Activated CD4-positive, alpha-beta memory T cell treated with anti-CD3 and anti-CD28 coated beads, Interleukin-2, amount 10 ng/mL, durations not matched to agents 7 days and 5 days (primary cell): ENCODE measurements at regions not wholly inside any gene's neighbourhood (a gene's known extent, or its start where the extent isn't known, plus 50 kb on each side); places are given as distances from the start of the nearest gene placed in this dataset.

ENCODE experiments used
- CTCF ChIA-PET: fragments of 350-600 bp; sonication (Branson Sonifier 250); formaldehyde crosslinking; loops from one replicate; lab custom pipeline; 2021; ENCODE audit warnings: antibody characterized with exemption, inconsistent platforms; lab: Charles Lee
- POLR2A ChIA-PET: fragments of 350-600 bp; sonication (Branson Sonifier 250); formaldehyde crosslinking; loops from one replicate; lab custom pipeline; 2021; ENCODE audit warnings: antibody characterized with exemption; lab: Charles Lee
- DNase-seq: peaks from one replicate; pipeline ENCODE4 v3.0.0-alpha.2; 2020
- H3K27ac Mint-ChIP-seq: one replicate; pipeline ENCODE4 v1.8.0; 2021; ENCODE audit warnings: mild to moderate bottlenecking, mixed read lengths
- H3K27me3 Mint-ChIP-seq: one replicate; pipeline ENCODE4 v1.8.0; 2021; ENCODE audit warnings: mixed read lengths
- H3K36me3 Mint-ChIP-seq: one replicate; pipeline ENCODE4 v1.8.0; 2021; ENCODE audit warnings: low read depth, mixed read lengths
- H3K4me1 Mint-ChIP-seq: one replicate; pipeline ENCODE4 v1.8.0; 2021; ENCODE audit warnings: mixed read lengths
- H3K4me3 Mint-ChIP-seq: one replicate; pipeline ENCODE4 v1.8.0; 2021; ENCODE audit warnings: mild to moderate bottlenecking, mixed read lengths
- H3K9me3 Mint-ChIP-seq: one replicate; pipeline ENCODE4 v1.8.0; 2021; ENCODE audit warnings: mixed read lengths

- Mint-ChIP-seq H3K9me3 (peaks cover 1% of the 10 kb centered on the region), H3K36me3 (no peaks in the 10 kb centered on the region), H3K27ac (no peak overlapping the region), H3K4me1 (no peaks in the 10 kb centered on the region), H3K27me3 (no peaks in the 10 kb centered on the region), H3K4me3 (no peak overlapping the region)
- ChIA-PET CTCF (no interaction called here), POLR2A (no interaction called here)
- DNase-seq: no peak
Measured at GRCh38 chr4:131084997-131085396, 1989.0 kb downstream of the C4orf33 start.

DNA sequence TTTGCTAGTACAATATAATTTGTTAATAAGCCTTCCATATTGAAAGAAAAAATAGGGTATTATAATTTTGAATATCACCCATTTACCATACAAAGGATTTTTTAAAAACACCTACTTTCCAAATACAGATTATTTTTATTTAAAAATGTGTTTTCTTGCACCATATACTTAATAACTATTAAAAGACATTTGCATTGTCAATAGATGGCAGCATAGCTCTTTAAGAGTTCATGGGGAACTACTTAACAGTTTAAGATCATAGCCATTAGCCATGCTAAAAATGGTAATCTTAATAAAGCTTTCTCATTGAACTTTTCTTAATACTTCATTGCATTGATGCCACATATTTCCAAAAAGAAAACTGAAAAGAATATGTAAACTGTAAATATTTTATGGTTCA is 1995.9 kb downstream of the C4orf33 start:
- Mint-ChIP-seq H3K9me3 (peaks cover 1% of the 10 kb centered on the region), H3K4me1 (no peaks in the 10 kb centered on the region), H3K36me3 (no peaks in the 10 kb centered on the region), H3K27ac (no peak overlapping the region), H3K4me3 (no peak overlapping the region), H3K27me3 (no peaks in the 10 kb centered on the region)
- ChIA-PET CTCF (no interaction called here), POLR2A (no interaction called here)
- DNase-seq: no peak

- peaks cover 1% of the 10 kb centered on the region for H3K9me3 Mint-ChIP-seq
- H3K4me3 Mint-ChIP-seq: no peak overlapping the region
- no peak overlapping the region for H3K27ac Mint-ChIP-seq
- DNase-seq: no peak
- no peaks in the 10 kb centered on the region for H3K4me1 Mint-ChIP-seq
- no peaks in the 10 kb centered on the region for H3K36me3 Mint-ChIP-seq
- ChIA-PET CTCF (no interaction called here), POLR2A (no interaction called here)
- H3K27me3 Mint-ChIP-seq: no peaks in the 10 kb centered on the region
Measured at GRCh38 chr4:131093303-131093702, 1997.4 kb downstream of the C4orf33 start.

DNA sequence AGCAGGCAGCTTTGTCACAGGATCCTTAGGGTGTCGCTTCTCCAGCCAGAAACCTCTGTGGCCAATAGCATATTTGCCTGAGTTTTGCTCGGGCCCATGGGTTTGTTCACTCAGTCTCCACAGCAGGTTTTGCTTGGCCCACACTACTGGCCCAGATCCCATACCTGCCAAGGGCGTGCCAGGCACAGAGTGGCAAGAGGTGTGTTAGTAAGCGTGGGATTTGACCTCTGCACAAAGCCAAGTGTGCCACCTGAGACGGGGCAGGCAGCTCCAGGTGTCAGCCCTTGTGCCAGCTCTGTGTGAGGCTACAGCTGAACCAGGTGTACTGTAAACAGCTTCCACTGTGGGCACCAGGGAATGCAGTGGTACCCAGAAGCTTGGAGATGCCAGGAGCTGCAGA is 2003.0 kb downstream of the C4orf33 start:
- Mint-ChIP-seq H3K4me1 (no peaks in the 10 kb centered on the region), H3K4me3 (no peak overlapping the region), H3K36me3 (no peaks in the 10 kb centered on the region), H3K9me3 (peaks cover 12% of the 10 kb centered on the region), H3K27me3 (no peaks in the 10 kb centered on the region), H3K27ac (no peak overlapping the region)
- DNase-seq: no peak
- POLR2A ChIA-PET: no interaction called here
- CTCF ChIA-PET: no interaction called here

DNA sequence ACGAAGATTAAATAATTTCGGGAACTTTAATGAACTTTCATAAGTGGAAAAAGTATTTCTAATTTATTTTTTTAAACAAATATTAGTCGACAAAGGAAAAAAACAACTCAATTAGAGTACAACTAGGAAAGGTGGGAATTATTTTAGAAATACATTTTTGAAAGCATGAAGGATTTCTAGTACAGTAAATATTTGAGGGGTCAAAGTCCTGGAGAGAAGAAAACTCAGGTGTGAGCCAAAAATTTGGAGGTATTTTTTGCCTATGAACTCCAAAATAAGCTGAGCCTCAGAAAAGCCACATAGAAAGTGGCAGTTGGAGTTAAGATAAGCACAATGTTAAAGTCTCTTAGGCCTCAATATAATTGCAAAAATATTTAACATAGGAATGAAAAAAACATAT is 2017.3 kb downstream of the C4orf33 start:
- Mint-ChIP-seq H3K4me1 (no peaks in the 10 kb centered on the region), H3K27ac (no peak overlapping the region), H3K36me3 (no peaks in the 10 kb centered on the region), H3K27me3 (no peaks in the 10 kb centered on the region), H3K4me3 (no peak overlapping the region), H3K9me3 (peaks cover 3% of the 10 kb centered on the region)
- CTCF ChIA-PET: no interaction called here
- DNase-seq: no peak
- POLR2A ChIA-PET: no interaction called here

GRCh38 chr4:131113704-131114103 is 2017.8 kb downstream of the C4orf33 start:
- no peak for DNase-seq
- ChIA-PET CTCF (no interaction called here), POLR2A (no interaction called here)
- Mint-ChIP-seq H3K27ac (no peak overlapping the region), H3K27me3 (no peaks in the 10 kb centered on the region), H3K4me1 (no peaks in the 10 kb centered on the region), H3K9me3 (peaks cover 3% of the 10 kb centered on the region), H3K4me3 (no peak overlapping the region), H3K36me3 (no peaks in the 10 kb centered on the region)

DNA sequence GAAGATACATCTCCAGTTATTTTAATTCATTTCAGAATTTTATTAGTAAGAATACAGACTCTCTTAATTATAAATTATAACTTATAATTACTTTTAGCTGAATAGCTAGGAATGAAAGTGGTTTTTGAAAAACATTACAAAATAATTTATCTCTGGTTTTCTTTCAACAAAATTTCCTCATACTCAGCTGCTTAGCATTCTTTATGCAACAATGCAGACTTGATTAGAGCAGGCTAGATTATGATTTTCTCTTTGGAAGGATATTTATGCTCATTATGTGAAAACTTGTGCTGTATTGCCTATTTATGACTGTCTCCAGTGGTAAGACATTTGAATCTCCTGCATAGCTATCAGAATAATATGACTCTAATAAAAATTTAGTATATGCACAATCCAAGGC is 2023.7 kb downstream of the C4orf33 start:
- ChIA-PET POLR2A (no interaction called here), CTCF (no interaction called here)
- no peak for DNase-seq
- Mint-ChIP-seq H3K36me3 (no peaks in the 10 kb centered on the region), H3K27ac (no peak overlapping the region), H3K9me3 (no peaks in the 10 kb centered on the region), H3K4me1 (no peaks in the 10 kb centered on the region), H3K4me3 (no peak overlapping the region), H3K27me3 (no peaks in the 10 kb centered on the region)

DNA sequence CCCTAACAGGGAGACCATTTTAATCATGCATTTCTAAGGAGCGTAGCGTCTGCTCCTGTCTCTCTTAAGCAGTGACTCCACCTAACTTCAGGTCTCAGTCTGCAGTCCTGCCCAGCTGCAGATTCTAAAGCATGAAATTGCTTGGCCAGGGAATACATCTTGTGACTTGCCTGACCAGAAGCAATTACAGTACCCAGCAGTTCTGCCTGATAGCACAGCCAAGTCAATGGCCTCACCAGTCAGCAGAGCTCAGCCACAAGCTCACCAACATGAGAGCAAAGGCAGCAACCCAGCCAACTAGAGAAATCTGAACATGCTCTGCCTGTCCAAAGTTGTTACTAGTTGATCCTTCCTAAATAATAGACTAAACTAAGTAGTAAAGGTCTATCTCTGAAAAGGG is 2011.9 kb upstream of the PCDH10 start:
- H3K4me3 Mint-ChIP-seq: no peak overlapping the region
- CTCF ChIA-PET: no interaction called here
- peaks cover 6% of the 10 kb centered on the region for H3K9me3 Mint-ChIP-seq
- H3K27me3 Mint-ChIP-seq: no peaks in the 10 kb centered on the region
- no peaks in the 10 kb centered on the region for H3K4me1 Mint-ChIP-seq
- POLR2A ChIA-PET: no interaction called here
- no peak for DNase-seq
- no peaks in the 10 kb centered on the region for H3K36me3 Mint-ChIP-seq
- no peak overlapping the region for H3K27ac Mint-ChIP-seq

DNA sequence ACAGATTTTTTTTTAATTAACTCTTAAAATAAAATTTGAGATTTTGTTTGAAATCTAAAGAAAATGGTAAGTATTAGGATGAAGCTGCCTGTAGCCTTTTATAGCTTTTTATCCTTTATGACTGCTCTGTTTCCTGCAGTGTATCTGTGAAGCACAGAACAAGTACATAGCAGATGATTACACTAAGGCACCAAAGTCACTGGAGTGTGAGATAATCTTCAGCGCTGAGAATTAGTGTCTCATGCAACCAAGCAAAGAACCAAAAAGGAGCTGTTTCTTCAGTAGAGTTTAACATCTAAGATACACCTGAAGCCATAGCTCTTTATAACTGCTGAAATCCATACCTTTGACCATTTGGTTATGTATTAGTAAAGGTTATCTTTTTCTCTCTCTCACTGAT is 1989.8 kb upstream of the PCDH10 start:
- Mint-ChIP-seq H3K27me3 (no peaks in the 10 kb centered on the region), H3K9me3 (peaks cover 3% of the 10 kb centered on the region), H3K4me1 (no peaks in the 10 kb centered on the region), H3K27ac (no peak overlapping the region), H3K4me3 (no peak overlapping the region), H3K36me3 (no peaks in the 10 kb centered on the region)
- POLR2A ChIA-PET: no interaction called here
- CTCF ChIA-PET: no interaction called here
- DNase-seq: no peak

- H3K4me1 Mint-ChIP-seq: no peaks in the 10 kb centered on the region
- POLR2A ChIA-PET: no interaction called here
- no peaks in the 10 kb centered on the region for H3K27me3 Mint-ChIP-seq
Measured at GRCh38 chr4:131192318-131192717, 1956.8 kb upstream of the PCDH10 start.

GRCh38 chr4:131207589-131207988 is 1941.5 kb upstream of the PCDH10 start:
- Mint-ChIP-seq H3K9me3 (peaks cover 4% of the 10 kb centered on the region), H3K27ac (no peak overlapping the region), H3K4me3 (no peak overlapping the region), H3K4me1 (no peaks in the 10 kb centered on the region), H3K27me3 (no peaks in the 10 kb centered on the region), H3K36me3 (no peaks in the 10 kb centered on the region)
- CTCF ChIA-PET: no interaction called here
- DNase-seq: no peak
- POLR2A ChIA-PET: no interaction called here

More at GRCh38 chr4:131192318-131192717, 1956.8 kb upstream of the PCDH10 start:
- CTCF ChIA-PET: no interaction called here
- DNase-seq: no peak
- Mint-ChIP-seq H3K9me3 (peaks cover 2% of the 10 kb centered on the region), H3K36me3 (no peaks in the 10 kb centered on the region), H3K27ac (no peak overlapping the region), H3K4me3 (no peak overlapping the region)

DNA sequence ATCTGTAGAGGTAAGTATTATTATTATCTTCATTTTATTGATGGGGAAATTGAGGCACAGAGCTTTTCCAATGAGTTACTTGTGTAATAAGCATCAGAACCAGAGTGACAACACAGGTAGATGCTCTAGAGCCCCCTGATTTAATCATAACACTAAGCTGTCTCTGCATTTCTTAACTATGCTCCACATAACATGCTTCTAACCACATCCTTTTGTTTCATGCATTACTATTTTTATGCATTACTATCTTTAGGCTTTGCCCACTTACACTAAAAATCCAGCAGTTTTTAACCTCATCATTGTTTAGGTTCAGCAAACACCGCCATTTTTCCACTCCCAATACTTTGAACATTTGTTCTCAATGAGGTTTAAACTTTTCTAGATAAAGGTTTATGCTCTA is 1900.8 kb upstream of the PCDH10 start:
- H3K36me3 Mint-ChIP-seq: no peaks in the 10 kb centered on the region
- ChIA-PET POLR2A (no interaction called here), CTCF (no interaction called here)
- H3K4me1 Mint-ChIP-seq: no peaks in the 10 kb centered on the region
- H3K27ac Mint-ChIP-seq: no peak overlapping the region
- DNase-seq: no peak
- H3K9me3 Mint-ChIP-seq: no peaks in the 10 kb centered on the region
- no peaks in the 10 kb centered on the region for H3K27me3 Mint-ChIP-seq
- no peak overlapping the region for H3K4me3 Mint-ChIP-seq

GRCh38 chr4:131251321-131251720 is 1897.8 kb upstream of the PCDH10 start:
- no peaks in the 10 kb centered on the region for H3K27me3 Mint-ChIP-seq

DNA sequence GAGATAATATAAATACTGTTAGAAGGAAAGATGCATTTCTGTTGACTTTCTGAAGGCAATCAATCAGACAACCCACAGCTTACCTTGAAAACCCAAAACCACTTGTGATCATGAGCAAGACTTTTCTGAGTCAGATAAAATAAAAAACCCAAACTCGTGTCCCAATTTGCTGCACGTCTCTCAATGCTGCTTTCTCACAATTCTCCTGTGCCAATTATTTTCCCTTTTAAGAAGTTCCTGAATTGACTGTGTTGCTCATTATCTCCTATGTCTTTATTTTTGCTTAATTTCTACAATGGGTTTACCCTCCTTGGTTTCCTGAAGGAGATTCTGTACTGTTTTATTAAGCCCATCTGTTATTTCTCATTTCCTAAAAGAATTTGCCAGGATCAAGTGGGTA is 1891.9 kb upstream of the PCDH10 start:
- H3K4me1 Mint-ChIP-seq: no peaks in the 10 kb centered on the region
- H3K9me3 Mint-ChIP-seq: no peaks in the 10 kb centered on the region
- H3K4me3 Mint-ChIP-seq: no peak overlapping the region
- POLR2A ChIA-PET: no interaction called here
- CTCF ChIA-PET: no interaction called here
- no peak overlapping the region for H3K27ac Mint-ChIP-seq
- no peaks in the 10 kb centered on the region for H3K36me3 Mint-ChIP-seq
- DNase-seq: no peak
- no peaks in the 10 kb centered on the region for H3K27me3 Mint-ChIP-seq

More at GRCh38 chr4:131251321-131251720, 1897.8 kb upstream of the PCDH10 start:
- H3K9me3 Mint-ChIP-seq: no peaks in the 10 kb centered on the region
- ChIA-PET CTCF (no interaction called here), POLR2A (no interaction called here)
- DNase-seq: no peak
- H3K4me3 Mint-ChIP-seq: no peak overlapping the region
- H3K36me3 Mint-ChIP-seq: no peaks in the 10 kb centered on the region
- H3K27ac Mint-ChIP-seq: no peak overlapping the region
- no peaks in the 10 kb centered on the region for H3K4me1 Mint-ChIP-seq

- H3K4me3 Mint-ChIP-seq: no peak overlapping the region
- no peaks in the 10 kb centered on the region for H3K36me3 Mint-ChIP-seq
- no peaks in the 10 kb centered on the region for H3K27me3 Mint-ChIP-seq
- DNase-seq: no peak
- no peak overlapping the region for H3K27ac Mint-ChIP-seq
- POLR2A ChIA-PET: no interaction called here
- CTCF ChIA-PET: no interaction called here
- no peaks in the 10 kb centered on the region for H3K9me3 Mint-ChIP-seq
- no peaks in the 10 kb centered on the region for H3K4me1 Mint-ChIP-seq
Measured at GRCh38 chr4:131258361-131258760, 1890.7 kb upstream of the PCDH10 start.
